HG03159 (cell line): ENCODE measurements at regions not wholly inside any gene's neighbourhood (a gene's known extent, or its start where the extent isn't known, plus 50 kb on each side); places are given as distances from the start of the nearest gene placed in this dataset.
"Not testable (repeated sequence)": the region's sequence is repeated elsewhere in the genome, so short reads cannot be mapped to it uniquely, and the experiment has no call there.

Experiments used
- ATAC-seq: cut with Tn5 transposase; IDR thresholded peaks from one replicate; pipeline ENCODE4 v1.9.1; 2021; ENCODE audit warnings: mild to moderate bottlenecking, moderate library complexity; ENCODE audit not compliant: unreplicated experiment

DNA sequence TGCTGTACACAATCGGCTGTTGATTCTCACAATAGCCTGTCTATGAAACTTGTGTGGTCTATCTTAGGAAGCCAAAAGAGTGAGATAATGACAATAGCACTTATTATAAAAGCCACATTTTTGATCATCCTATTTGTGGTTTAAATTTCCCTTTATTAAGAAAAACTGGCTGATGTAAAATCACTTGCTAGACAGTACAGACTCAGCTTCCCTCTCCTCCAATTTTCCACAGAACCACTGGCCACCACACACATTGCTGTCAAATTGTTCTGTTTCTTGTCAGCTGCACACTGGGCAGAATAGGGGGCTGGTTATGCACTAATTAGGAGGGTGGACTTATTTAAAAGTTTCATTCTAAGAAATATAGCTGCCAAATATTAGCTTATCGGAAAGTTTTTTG, 425.9 kb downstream of the EPHA3 start:
- ATAC-seq = no peak

- ATAC-seq = not testable (repeated sequence)
Measured at GRCh38 chr3:89554587-89554986, 447.2 kb downstream of the EPHA3 start.

DNA sequence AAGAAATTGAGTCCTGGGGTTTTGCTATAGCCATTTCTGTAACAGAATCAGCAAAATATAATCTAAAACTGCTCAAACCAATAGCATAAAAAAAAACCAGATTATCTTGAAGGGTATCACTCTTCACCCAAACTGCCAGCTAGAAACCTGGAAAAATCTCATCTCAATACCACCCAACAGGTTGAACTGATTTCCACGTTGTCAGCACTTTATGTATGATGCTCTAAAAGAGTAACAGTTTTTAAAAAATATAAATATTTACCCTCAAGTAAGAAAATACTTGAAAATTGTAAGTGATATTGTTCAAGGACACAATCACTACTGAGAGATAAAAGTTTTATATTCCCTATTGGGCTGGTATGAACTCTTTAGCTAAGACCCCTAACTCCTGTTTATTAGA, 451.3 kb downstream of the EPHA3 start:
- no peak for ATAC-seq

- ATAC-seq = no peak
Measured at GRCh38 chr3:89560568-89560967, 453.1 kb downstream of the EPHA3 start.

DNA sequence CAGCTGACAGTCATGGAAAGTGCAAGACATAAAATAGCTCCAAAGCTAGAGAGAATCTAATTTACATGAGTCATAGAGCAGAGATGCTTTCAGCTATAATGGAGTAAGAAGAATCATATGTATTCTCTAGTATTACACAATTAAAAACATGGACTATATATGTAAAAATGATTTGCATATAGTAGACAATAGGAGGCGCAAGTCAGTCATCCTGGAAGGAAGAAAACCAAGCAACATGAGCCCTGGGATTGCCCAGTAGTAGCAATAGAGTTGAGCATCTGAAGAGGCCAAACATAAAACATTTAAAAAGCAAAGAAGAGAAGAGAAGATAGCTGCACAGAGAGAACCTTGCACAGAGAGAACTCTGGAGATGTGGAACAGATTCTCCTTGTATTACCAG, 455.0 kb downstream of the EPHA3 start:
- no peak for ATAC-seq

- ATAC-seq = no peak
Measured at GRCh38 chr3:89565098-89565497, 457.7 kb downstream of the EPHA3 start.

GRCh38 chr3:89570465-89570864, 463.0 kb downstream of the EPHA3 start:
- no peak for ATAC-seq

DNA sequence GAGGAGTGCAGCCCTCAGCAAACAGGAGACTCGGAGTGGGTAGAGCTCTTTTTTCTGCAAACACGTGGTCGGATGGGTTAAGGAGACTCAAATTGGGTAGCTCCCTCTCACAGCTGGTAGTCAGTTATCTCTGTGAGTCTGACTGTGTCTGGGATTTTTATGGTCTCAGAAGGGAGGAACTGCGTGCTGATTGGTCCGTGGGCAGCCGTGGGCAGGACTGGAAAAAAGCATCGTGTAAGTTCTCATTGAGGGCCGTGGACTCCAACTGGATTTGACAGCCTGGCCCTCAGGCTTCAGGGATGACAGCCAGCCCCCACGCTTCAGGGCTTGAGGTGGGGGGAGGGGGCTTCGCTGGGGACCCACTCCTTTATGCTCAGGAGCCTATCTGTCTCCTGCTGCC, 463.9 kb downstream of the EPHA3 start:
- no peak for ATAC-seq

GRCh38 chr3:89571707-89572106, 464.3 kb downstream of the EPHA3 start:
- no peak for ATAC-seq

DNA sequence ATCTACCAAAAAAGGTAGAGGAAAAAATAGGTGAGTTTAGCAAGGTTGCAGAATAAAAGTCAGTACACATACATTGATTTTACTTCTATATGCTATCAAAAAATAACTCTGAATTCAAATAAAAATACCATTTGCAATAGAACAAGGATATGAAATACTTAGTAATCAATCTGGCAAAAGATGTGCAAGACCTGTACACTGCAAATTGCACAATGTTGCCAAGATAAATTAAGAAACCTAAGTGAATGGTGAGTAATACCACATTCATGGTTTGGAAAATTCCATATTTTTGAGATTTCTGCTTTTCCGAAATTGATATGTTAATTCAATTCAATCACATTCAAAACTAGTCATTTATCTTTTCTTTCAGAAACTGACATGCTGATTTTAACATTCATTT, 464.8 kb downstream of the EPHA3 start:
- ATAC-seq = no peak

- ATAC-seq = no peak
Measured at GRCh38 chr3:89576417-89576816, 469.0 kb downstream of the EPHA3 start.

- no peak for ATAC-seq
Measured at GRCh38 chr3:89577637-89578530, 470.5 kb downstream of the EPHA3 start.

DNA sequence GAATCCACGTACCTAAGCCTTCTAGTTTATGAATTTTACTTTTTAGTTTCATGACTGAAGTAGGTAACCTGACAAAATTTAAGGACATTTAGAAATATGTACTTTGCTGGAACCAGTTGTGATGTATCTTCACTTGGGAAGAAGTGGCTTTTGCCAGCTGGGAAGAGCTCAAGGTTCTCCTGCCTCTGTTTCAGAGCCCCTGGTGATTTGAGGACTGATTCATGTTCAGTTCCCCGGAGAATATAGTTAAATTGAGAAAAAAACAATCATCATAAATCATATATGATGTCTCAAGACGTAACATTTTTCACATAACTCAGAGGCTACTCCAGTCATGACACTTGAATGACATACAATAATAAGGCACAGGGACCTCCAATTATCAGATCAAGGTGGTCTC, 473.4 kb downstream of the EPHA3 start:
- ATAC-seq = no peak

GRCh38 chr3:89584398-89584797, 477.0 kb downstream of the EPHA3 start:
- no peak for ATAC-seq

GRCh38 chr3:89586256-89586655, 478.8 kb downstream of the EPHA3 start:
- ATAC-seq = no peak

- ATAC-seq = no peak
Measured at GRCh38 chr3:89586676-89587075, 479.3 kb downstream of the EPHA3 start.

DNA sequence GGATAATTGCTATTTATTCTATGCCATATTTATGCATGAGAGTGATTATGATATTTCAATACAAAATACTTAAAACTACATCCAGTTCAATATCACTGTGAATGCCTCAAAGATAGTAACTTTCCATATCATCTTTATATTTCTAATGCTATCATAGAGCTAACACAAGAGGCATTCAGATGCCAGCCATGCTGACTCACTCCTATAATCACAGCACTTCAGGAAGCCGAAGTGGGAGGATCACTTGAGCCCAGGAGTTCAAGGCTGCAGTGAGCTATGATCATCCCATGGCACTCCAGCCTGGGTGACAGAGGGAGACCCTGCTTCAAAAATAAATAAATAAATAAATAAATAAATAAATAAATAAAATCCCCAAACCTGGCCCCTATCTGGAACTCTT, 498.7 kb downstream of the EPHA3 start:
- ATAC-seq = no peak

- no peak for ATAC-seq
Measured at GRCh38 chr3:89612027-89612426, 504.6 kb downstream of the EPHA3 start.

DNA sequence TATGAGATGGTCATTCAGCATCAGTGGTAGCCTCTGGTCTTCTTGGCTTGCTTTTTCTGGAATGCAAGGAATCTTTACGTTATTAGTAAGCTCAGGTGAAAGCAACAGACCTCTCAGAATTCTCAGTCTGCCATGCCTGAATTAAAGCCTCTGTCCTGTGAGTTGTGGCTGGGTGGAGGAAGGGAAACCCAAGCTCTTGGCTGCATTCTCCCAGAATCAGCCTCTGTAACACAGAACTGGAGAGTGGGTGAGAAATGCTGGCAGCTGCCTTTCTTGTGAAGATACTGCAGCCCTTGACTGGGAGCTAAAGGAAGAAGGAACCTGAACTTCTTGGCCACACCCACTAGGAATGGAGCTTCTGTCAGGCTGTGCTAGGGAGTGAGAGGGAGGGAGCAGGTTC, 505.8 kb downstream of the EPHA3 start:
- ATAC-seq = no peak

- no peak for ATAC-seq
Measured at GRCh38 chr3:89617706-89618105, 510.3 kb downstream of the EPHA3 start.

DNA sequence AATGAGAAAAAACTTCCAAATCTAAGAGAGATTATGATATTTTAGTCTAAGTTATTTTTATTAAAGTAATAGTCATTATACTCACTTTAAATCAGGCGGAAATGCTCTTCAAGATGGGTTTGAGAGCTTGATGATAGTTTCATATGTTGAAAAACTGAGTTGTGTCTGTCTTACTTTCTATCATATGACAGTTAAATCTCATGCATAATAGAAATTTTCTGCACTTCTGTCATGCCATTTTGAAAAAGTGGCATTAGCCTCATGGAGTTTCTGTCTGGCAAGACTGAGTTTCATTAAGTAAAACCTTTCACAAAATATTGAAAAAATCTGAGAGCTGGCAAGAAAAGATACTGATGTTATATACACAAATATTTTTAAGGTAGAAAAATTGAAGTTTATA, 511.8 kb downstream of the EPHA3 start:
- ATAC-seq = no peak

- ATAC-seq = no peak
Measured at GRCh38 chr3:89622063-89622700, 514.8 kb downstream of the EPHA3 start.
